ENCODE measurements at regions not wholly inside any gene's neighbourhood (a gene's known extent, or its start where the extent isn't known, plus 50 kb on each side); places are given as distances from the start of the nearest gene placed in this dataset.

DNA sequence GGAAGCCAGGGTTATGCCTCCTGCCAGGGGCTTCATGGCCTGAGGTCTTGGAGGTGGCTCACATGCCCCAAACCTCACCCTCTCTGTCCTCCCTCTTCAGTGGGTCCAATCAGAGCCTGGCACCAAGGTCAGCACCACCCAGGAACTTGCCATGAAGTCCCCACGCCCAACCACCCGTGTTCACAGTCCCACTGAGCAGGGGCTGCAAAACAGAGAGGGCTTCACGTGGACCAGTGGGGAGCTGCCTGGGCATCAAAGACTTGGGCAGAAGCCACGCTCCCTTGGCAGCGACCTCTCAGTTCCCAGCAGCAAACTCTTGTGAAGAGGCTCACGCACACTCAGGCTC lies 425.8 kb upstream of the B3GAT1 start:
- Histone ChIP-seq H3K9me2 (ENCODE audit: insufficient read depth) (no peaks in the 10 kb centered on the region), H3K79me2 (ENCODE audit: low read depth) (no peaks in the 10 kb centered on the region), H3K4me1 (replicated peaks; ENCODE audit: insufficient read depth) (no peaks in the 10 kb centered on the region), H2AFZ (no peak overlapping the region), H3K9me3 (ENCODE audit: insufficient read depth, low read depth) (no peaks in the 10 kb centered on the region; the same call in 1 of the 2 replicates), H4K20me1 (ENCODE audit: insufficient read depth) (no peaks in the 10 kb centered on the region), H3F3A (ENCODE audit: insufficient read depth, low read depth) (no peaks in the 10 kb centered on the region), H3K27ac (no peak overlapping the region), H3K4me3 (no peak overlapping the region), H3K27me3 (ENCODE audit: insufficient read depth, low read depth) (peaks cover 64% of the 10 kb centered on the region), H3K4me2 (no peak overlapping the region), H3K36me3 (ENCODE audit: low read depth) (no peaks in the 10 kb centered on the region)
- POLR2A ChIA-PET (ENCODE audit: unreplicated experiment): no interaction called here
- CTCF ChIA-PET: no interaction called here
- peak in 1 of 2 experiments; percentile 9 for DNase-seq
- TF ChIP-seq EZH2 (IDR thresholded peaks at IDR 0.05; ENCODE audit: low read depth): no peak
- TF ChIP-seq, protein P1, sequence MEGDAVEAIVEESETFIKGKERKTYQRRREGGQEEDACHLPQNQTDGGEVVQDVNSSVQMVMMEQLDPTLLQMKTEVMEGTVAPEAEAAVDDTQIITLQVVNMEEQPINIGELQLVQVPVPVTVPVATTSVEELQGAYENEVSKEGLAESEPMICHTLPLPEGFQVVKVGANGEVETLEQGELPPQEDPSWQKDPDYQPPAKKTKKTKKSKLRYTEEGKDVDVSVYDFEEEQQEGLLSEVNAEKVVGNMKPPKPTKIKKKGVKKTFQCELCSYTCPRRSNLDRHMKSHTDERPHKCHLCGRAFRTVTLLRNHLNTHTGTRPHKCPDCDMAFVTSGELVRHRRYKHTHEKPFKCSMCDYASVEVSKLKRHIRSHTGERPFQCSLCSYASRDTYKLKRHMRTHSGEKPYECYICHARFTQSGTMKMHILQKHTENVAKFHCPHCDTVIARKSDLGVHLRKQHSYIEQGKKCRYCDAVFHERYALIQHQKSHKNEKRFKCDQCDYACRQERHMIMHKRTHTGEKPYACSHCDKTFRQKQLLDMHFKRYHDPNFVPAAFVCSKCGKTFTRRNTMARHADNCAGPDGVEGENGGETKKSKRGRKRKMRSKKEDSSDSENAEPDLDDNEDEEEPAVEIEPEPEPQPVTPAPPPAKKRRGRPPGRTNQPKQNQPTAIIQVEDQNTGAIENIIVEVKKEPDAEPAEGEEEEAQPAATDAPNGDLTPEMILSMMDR (conservative IDR thresholded peaks at IDR 0.05): no peak
- BruUV-seq (replicated peaks): no TSS peak
- intact Hi-C loops (cut with micrococcal nuclease; ENCODE audit: unreplicated experiment): no loop called here

DNA sequence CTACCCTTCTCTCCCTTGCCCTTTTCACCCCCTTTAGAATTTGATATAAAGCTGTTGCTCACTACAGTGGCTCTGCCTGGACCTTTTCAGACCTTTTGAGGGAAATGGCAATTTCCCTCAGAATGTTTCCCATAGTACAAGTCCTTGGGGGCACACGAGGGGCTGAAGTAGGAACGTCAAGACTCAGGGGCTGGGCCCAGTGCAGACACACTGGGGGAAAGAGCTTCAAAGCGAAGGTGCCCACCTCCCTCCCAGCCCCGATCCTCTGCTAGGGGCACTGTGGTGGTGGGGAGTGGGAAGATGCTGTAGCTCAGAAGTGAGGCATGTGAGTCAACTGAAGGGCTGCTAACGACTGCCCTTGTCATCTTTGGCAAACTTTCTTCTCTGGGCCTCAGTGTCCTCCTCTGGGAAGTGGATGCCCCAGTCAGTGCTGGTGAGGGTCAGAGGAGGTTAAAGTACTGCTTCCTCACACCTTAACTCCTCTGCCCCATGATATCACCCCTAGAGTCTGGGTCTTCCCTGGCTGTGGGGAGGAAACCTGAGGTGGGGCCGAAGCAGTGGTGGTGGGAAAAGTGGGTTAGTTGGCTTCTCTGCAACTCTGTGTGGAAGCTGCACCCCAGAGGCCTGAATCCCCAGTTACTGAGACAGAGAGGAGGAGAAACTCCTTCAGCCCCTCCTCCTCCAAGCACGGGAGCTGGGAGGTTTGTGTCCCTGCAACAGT lies 425.3 kb upstream of the B3GAT1 start:
- Histone ChIP-seq H3K4me3 (no peak overlapping the region), H3K9me3 (ENCODE audit: insufficient read depth, low read depth) (no peaks in the 10 kb centered on the region; the same call in 1 of the 2 replicates), H3K4me1 (replicated peaks; ENCODE audit: insufficient read depth) (no peaks in the 10 kb centered on the region), H3K9me2 (ENCODE audit: insufficient read depth) (no peaks in the 10 kb centered on the region), H3K27me3 (ENCODE audit: insufficient read depth, low read depth) (peaks cover 64% of the 10 kb centered on the region), H3K36me3 (ENCODE audit: low read depth) (no peaks in the 10 kb centered on the region), H3K4me2 (no peak overlapping the region), H2AFZ (no peak overlapping the region), H3K79me2 (ENCODE audit: low read depth) (no peaks in the 10 kb centered on the region), H3K27ac (no peak overlapping the region), H4K20me1 (ENCODE audit: insufficient read depth) (no peaks in the 10 kb centered on the region), H3F3A (ENCODE audit: insufficient read depth, low read depth) (no peaks in the 10 kb centered on the region)
- intact Hi-C loops (cut with micrococcal nuclease; ENCODE audit: unreplicated experiment): no loop called here
- peak in 1 of 2 experiments; percentile 3 for DNase-seq
- ChIA-PET POLR2A (ENCODE audit: unreplicated experiment) (no interaction called here), CTCF (no interaction called here)
- no peak for TF ChIP-seq EZH2 (IDR thresholded peaks at IDR 0.05; ENCODE audit: low read depth)
- no TSS peak for BruUV-seq (replicated peaks)

DNA sequence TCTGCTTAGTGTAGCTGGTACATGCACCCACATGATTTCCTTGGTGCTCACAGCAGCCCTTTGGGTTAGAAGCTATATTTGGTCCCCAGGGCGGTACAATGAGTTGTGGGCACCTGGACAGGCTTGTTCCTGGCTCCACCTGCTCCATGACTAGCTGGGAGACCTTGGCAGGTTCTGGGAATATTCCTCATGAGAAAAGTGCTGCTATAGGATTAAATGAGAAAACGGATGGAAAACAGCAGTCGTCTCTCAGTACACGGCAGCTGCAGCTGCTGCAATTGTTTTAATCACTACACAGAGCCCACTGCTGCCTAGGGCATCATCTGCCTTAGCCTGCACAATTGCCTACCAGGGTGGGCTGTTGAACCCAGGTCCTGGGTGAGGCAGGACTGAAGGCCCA lies 424.5 kb upstream of the B3GAT1 start:
- CTCF ChIA-PET: no interaction called here
- no TSS peak for BruUV-seq (replicated peaks)

More for the DNA sequence above, 424.5 kb upstream of the B3GAT1 start:
- POLR2A ChIA-PET (ENCODE audit: unreplicated experiment): no interaction called here
- no peak overlapping the region for H3K4me2 ChIP-seq
- no peaks in the 10 kb centered on the region for H3K36me3 ChIP-seq (ENCODE audit: low read depth)
- no peaks in the 10 kb centered on the region for H3K79me2 ChIP-seq (ENCODE audit: low read depth)
- H3K4me1 ChIP-seq (replicated peaks; ENCODE audit: insufficient read depth): no peaks in the 10 kb centered on the region
- peaks cover 59% of the 10 kb centered on the region for H3K27me3 ChIP-seq (ENCODE audit: insufficient read depth, low read depth)
- TF ChIP-seq, protein P1 (conservative IDR thresholded peaks at IDR 0.05): no peak
- TF ChIP-seq EZH2 (IDR thresholded peaks at IDR 0.05; ENCODE audit: low read depth): no peak
- no peaks in the 10 kb centered on the region for H3K9me2 ChIP-seq (ENCODE audit: insufficient read depth)
- no peak for DNase-seq
- no peak overlapping the region for H3K27ac ChIP-seq
- H3K4me3 ChIP-seq: no peak overlapping the region
- no peaks in the 10 kb centered on the region for H3F3A ChIP-seq (ENCODE audit: insufficient read depth, low read depth)
- no peak overlapping the region for H2AFZ ChIP-seq
- H3K9me3 ChIP-seq (ENCODE audit: insufficient read depth, low read depth): no peaks in the 10 kb centered on the region; the same call in 1 of the 2 replicates
- intact Hi-C loops (cut with micrococcal nuclease; ENCODE audit: unreplicated experiment): no loop called here
- H4K20me1 ChIP-seq (ENCODE audit: insufficient read depth): no peaks in the 10 kb centered on the region
